Erythroblast (primary cell): ENCODE measurements at regions not wholly inside any gene's neighbourhood (a gene's known extent, or its start where the extent isn't known, plus 50 kb on each side); places are given as distances from the start of the nearest gene placed in this dataset.

Source experiments
- GATA1 ChIP-seq: IDR thresholded peaks from 2 replicates; pipeline ENCODE4 v1.6.1; 2011; ENCODE audit warnings: low read depth, mild to moderate bottlenecking, control low read depth, low read length, moderate library complexity
- POLR2A ChIP-seq: IDR thresholded peaks from 2 replicates; pipeline ENCODE4 v1.6.1; 2011; ENCODE audit warnings: mild to moderate bottlenecking, low read length

DNA sequence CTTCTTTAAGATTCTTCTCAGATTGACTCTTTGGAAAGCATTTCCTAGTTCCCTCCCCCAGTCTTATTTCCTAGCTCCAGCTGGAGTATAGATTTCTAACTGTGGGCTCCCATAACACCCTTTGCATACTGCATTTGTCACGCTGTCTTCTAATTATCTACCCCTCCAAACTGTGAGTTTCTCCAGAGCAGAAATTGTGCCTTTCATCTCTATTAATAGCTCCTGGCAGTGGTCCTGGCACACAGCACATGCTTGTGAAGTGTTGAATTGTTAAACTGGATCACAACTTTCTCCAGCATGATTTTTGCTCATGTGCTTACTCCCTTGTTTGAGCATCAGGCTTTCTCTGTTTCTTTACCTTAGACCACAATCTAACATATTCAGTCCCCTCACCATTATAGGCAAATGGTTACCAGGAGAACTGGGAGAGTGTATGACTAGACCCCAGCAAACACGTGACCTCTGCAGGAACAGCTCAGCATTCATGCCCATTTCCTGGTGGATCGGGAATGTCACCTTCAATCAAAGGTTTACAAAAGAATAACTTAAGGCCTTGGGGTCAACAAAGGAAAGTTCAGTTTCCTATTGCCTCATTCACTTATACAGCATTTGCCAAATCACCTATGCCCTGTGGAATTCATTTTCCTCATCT is 175.7 kb upstream of the TANK start:
- TF ChIP-seq POLR2A, result no peak
- TF ChIP-seq GATA1, result no peak
